AG04450 (cell line): ENCODE measurements at regions not wholly inside any gene's neighbourhood (a gene's known extent, or its start where the extent isn't known, plus 50 kb on each side); places are given as distances from the start of the nearest gene placed in this dataset.

ENCODE experiments used
- CTCF ChIA-PET: fragments of 300-600, 350-600 bp; formaldehyde crosslinking; extraction: SDS; loops from one replicate; lab custom pipeline; 2022; ENCODE audit warnings: antibody characterized with exemption, inconsistent platforms; lab: Charles Lee
- POLR2A ChIA-PET: fragments of 350-600 bp; formaldehyde crosslinking; extraction: SDS; loops from one replicate; lab custom pipeline; 2021; ENCODE audit warnings: antibody characterized with exemption, inconsistent platforms; lab: Yijun Ruan, JAX
- DNase-seq: peaks from one replicate; pipeline ENCODE4 v3.0.0-alpha.2; 2011; ENCODE audit warnings: low read depth, low spot score
- H3K27ac ChIP-seq: one replicate; pipeline ENCODE4 v1.5.1; 2012; ENCODE audit warnings: low read depth, low read length, control low read depth
- H3K27me3 ChIP-seq: one replicate; pipeline ENCODE4 v1.6.0; 2012; ENCODE audit warnings: low read length; ENCODE audit not compliant: control insufficient read depth, insufficient read depth
- H3K4me3 ChIP-seq: 2 replicates; pipeline ENCODE4 v1.5.1; 2011; ENCODE audit warnings: mild to moderate bottlenecking, low read depth, low read length, control low read depth
- H3K9me3 ChIP-seq: 2 replicates; pipeline ENCODE4 v1.5.1; 2012; ENCODE audit warnings: low read length; ENCODE audit not compliant: control insufficient read depth, insufficient read depth
- CTCF ChIP-seq: IDR thresholded peaks from 2 replicates; pipeline ENCODE4 v1.5.1; 2011; ENCODE audit warnings: low read depth, low read length, control low read depth, inconsistent platforms

- DNase-seq, result no peak
- POLR2A ChIA-PET, result no interaction called here
- CTCF ChIA-PET, result no interaction called here
- Histone ChIP-seq H3K27ac (no peak overlapping the region), H3K27me3 (no peaks in the 10 kb centered on the region), H3K9me3 (peaks cover 9% of the 10 kb centered on the region; the same call in 1 of the 2 replicates), H3K4me3 (no peak overlapping the region)
- TF ChIP-seq CTCF, result no peak
Measured at GRCh38 chr15:98154863-98155262, 194.4 kb downstream of the ARRDC4 start.

GRCh38 chr15:98155356-98155755 lies 194.9 kb downstream of the ARRDC4 start:
- CTCF ChIA-PET, result no interaction called here

GRCh38 chr15:98160236-98160635 lies 199.7 kb downstream of the ARRDC4 start:
- no peak for DNase-seq
- no peaks in the 10 kb centered on the region for H3K27me3 ChIP-seq
- POLR2A ChIA-PET, result no interaction called here
- TF ChIP-seq CTCF, result no peak
- no peak overlapping the region for H3K27ac ChIP-seq
- H3K4me3 ChIP-seq, result no peak overlapping the region
- H3K9me3 ChIP-seq, result peaks cover 24% of the 10 kb centered on the region
- CTCF ChIA-PET, result no interaction called here

More at GRCh38 chr15:98155356-98155755, 194.9 kb downstream of the ARRDC4 start:
- no peak for TF ChIP-seq CTCF
- H3K27me3 ChIP-seq, result no peaks in the 10 kb centered on the region
- no peak overlapping the region for H3K27ac ChIP-seq
- no peak for DNase-seq
- POLR2A ChIA-PET, result no interaction called here
- H3K9me3 ChIP-seq, result peaks cover 9% of the 10 kb centered on the region; the same call in 1 of the 2 replicates
- H3K4me3 ChIP-seq, result no peak overlapping the region

GRCh38 chr15:98163319-98164045 lies 203.0 kb downstream of the ARRDC4 start:
- POLR2A ChIA-PET, result interaction anchor here (0.7 kb wide), 1 partner anchor 1746 kb away, joined by 11 read pairs; no protein-coding TSS in a partner anchor
- peaks cover 26% of the 10 kb centered on the region for H3K9me3 ChIP-seq
- no peak overlapping the region for H3K27ac ChIP-seq
- no peak overlapping the region for H3K4me3 ChIP-seq
- no peaks in the 10 kb centered on the region for H3K27me3 ChIP-seq
- no peak for DNase-seq
- CTCF ChIA-PET, result no interaction called here
- TF ChIP-seq CTCF, result no peak

- Histone ChIP-seq H3K4me3 (no peak overlapping the region), H3K9me3 (peaks cover 26% of the 10 kb centered on the region), H3K27ac (no peak overlapping the region), H3K27me3 (no peaks in the 10 kb centered on the region)
- no peak for DNase-seq
- POLR2A ChIA-PET, result no interaction called here
- CTCF ChIA-PET, result no interaction called here
- TF ChIP-seq CTCF, result no peak
Measured at GRCh38 chr15:98164571-98164970, 204.1 kb downstream of the ARRDC4 start.
